Loucy (cell line): ENCODE measurements at regions not wholly inside any gene's neighbourhood (a gene's known extent, or its start where the extent isn't known, plus 50 kb on each side); places are given as distances from the start of the nearest gene placed in this dataset.

Experiments used
- H2AFZ ChIP-seq: fragments of 200-600 bp; sonication (generic); 2 replicates; pipeline ENCODE4 v1.6.0; 2016; ENCODE audit warnings: antibody characterized with exemption, mild to moderate bottlenecking, low read length, moderate library complexity
- H3F3A ChIP-seq: fragments of 200-600 bp; 2 replicates; pipeline ENCODE4 v1.6.0; 2016; ENCODE audit warnings: antibody characterized with exemption, low read depth, mild to moderate bottlenecking
- H3K27me3 ChIP-seq: fragments of 200-600 bp; sonication (generic); 2 replicates; pipeline ENCODE4 v1.6.1; 2014; ENCODE audit warnings: low read length, mild to moderate bottlenecking; ENCODE audit not compliant: insufficient read depth, poor library complexity, severe bottlenecking
- H3K36me3 ChIP-seq: fragments of 200-600 bp; sonication (generic); 2 replicates; pipeline ENCODE4 v1.6.1; 2016; ENCODE audit warnings: low read length; ENCODE audit not compliant: insufficient read depth
- H3K4me1 ChIP-seq: fragments of 200-600 bp; sonication (generic); 2 replicates; pipeline ENCODE4 v1.5.1; 2014; ENCODE audit warnings: low read length, mild to moderate bottlenecking; ENCODE audit not compliant: insufficient read depth, poor library complexity, severe bottlenecking
- H3K4me2 ChIP-seq: fragments of 200-600 bp; sonication (generic); 2 replicates; pipeline ENCODE4 v1.6.0; 2014; ENCODE audit warnings: antibody characterized with exemption, low read length, low read depth, mild to moderate bottlenecking; ENCODE audit not compliant: poor library complexity, severe bottlenecking
- H3K4me3 ChIP-seq: fragments of 200-600 bp; sonication (generic); 2 replicates; pipeline ENCODE4 v1.5.1; 2014; ENCODE audit warnings: low read length, mild to moderate bottlenecking, mixed read lengths; ENCODE audit not compliant: poor library complexity, severe bottlenecking
- H3K79me2 ChIP-seq: fragments of 200-600 bp; sonication (generic); 2 replicates; pipeline ENCODE4 v1.6.1; 2014; ENCODE audit warnings: low read length; ENCODE audit not compliant: insufficient read depth
- H3K9ac ChIP-seq: fragments of 200-600 bp; sonication (generic); 2 replicates; pipeline ENCODE4 v1.6.0; 2014; ENCODE audit warnings: mild to moderate bottlenecking, low read depth, low read length, moderate library complexity; ENCODE audit not compliant: poor library complexity, severe bottlenecking
- H3K9me2 ChIP-seq: fragments of 200-600 bp; sonication (generic); replicated peaks from 2 replicates; pipeline ENCODE4 v1.6.1; 2016; ENCODE audit warnings: low read depth, low read length, mixed read lengths
- H3K9me3 ChIP-seq: fragments of 200-600 bp; sonication (generic); 2 replicates; pipeline ENCODE4 v1.6.1; 2014; ENCODE audit warnings: mild to moderate bottlenecking, antibody characterized with exemption, low read length, low read depth; ENCODE audit not compliant: insufficient read depth
- H4K20me1 ChIP-seq: fragments of 200-600 bp; sonication (generic); 2 replicates; pipeline ENCODE4 v1.6.0; 2014; ENCODE audit warnings: antibody characterized with exemption, low read length, mild to moderate bottlenecking; ENCODE audit not compliant: insufficient read depth, poor library complexity, severe bottlenecking
- EZH2phosphoT487 ChIP-seq: fragments of 200-600 bp; IDR thresholded peaks from 2 replicates; pipeline ENCODE4 v1.6.1; 2018; ENCODE audit warnings: antibody characterized with exemption, mild to moderate bottlenecking, moderate library complexity, borderline replicate concordance
- TF ChIP-seq, protein P1 (sequence below): fragments of 200-600 bp; sonication (generic); conservative IDR thresholded peaks from 2 replicates; pipeline ENCODE4 v1.5.1; 2014; ENCODE audit warnings: mild to moderate bottlenecking, antibody characterized with exemption, low read length

GRCh38 chr1:234909851-234910250 lies 218.8 kb downstream of the TOMM20 start:
- Histone ChIP-seq H3K4me1 (peaks cover 29% of the 10 kb centered on the region), H3K9me3 (no peaks in the 10 kb centered on the region)

GRCh38 chr1:234909307-234909810 lies 219.3 kb downstream of the TOMM20 start:
- Histone ChIP-seq H3K4me3 (no peak overlapping the region), H4K20me1 (no peaks in the 10 kb centered on the region), H3K9me2 (no peaks in the 10 kb centered on the region), H3K4me2 (no peak overlapping the region), H3K9ac (no peak overlapping the region), H2AFZ (no peak overlapping the region), H3K36me3 (no peaks in the 10 kb centered on the region), H3K9me3 (no peaks in the 10 kb centered on the region), H3K27me3 (no peaks in the 10 kb centered on the region), H3K4me1 (peaks cover 29% of the 10 kb centered on the region), H3K79me2 (no peaks in the 10 kb centered on the region), H3F3A (no peaks in the 10 kb centered on the region)
- no peak for TF ChIP-seq EZH2phosphoT487
- TF ChIP-seq, protein P1, sequence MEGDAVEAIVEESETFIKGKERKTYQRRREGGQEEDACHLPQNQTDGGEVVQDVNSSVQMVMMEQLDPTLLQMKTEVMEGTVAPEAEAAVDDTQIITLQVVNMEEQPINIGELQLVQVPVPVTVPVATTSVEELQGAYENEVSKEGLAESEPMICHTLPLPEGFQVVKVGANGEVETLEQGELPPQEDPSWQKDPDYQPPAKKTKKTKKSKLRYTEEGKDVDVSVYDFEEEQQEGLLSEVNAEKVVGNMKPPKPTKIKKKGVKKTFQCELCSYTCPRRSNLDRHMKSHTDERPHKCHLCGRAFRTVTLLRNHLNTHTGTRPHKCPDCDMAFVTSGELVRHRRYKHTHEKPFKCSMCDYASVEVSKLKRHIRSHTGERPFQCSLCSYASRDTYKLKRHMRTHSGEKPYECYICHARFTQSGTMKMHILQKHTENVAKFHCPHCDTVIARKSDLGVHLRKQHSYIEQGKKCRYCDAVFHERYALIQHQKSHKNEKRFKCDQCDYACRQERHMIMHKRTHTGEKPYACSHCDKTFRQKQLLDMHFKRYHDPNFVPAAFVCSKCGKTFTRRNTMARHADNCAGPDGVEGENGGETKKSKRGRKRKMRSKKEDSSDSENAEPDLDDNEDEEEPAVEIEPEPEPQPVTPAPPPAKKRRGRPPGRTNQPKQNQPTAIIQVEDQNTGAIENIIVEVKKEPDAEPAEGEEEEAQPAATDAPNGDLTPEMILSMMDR, result no peak

More at GRCh38 chr1:234909851-234910250, 218.8 kb downstream of the TOMM20 start:
- H3K4me3 ChIP-seq, result no peak overlapping the region
- no peaks in the 10 kb centered on the region for H3K9me2 ChIP-seq
- TF ChIP-seq EZH2phosphoT487, result no peak
- TF ChIP-seq, protein P1, result no peak
- H4K20me1 ChIP-seq, result no peaks in the 10 kb centered on the region
- no peaks in the 10 kb centered on the region for H3K27me3 ChIP-seq
- H3K9ac ChIP-seq, result no peak overlapping the region
- H2AFZ ChIP-seq, result no peak overlapping the region
- no peak overlapping the region for H3K4me2 ChIP-seq
- H3K79me2 ChIP-seq, result no peaks in the 10 kb centered on the region
- H3K36me3 ChIP-seq, result no peaks in the 10 kb centered on the region
- H3F3A ChIP-seq, result no peaks in the 10 kb centered on the region

- H3F3A ChIP-seq, result no peaks in the 10 kb centered on the region
- H4K20me1 ChIP-seq, result no peaks in the 10 kb centered on the region
- TF ChIP-seq, protein P1, result no peak
- TF ChIP-seq EZH2phosphoT487, result no peak
- H3K79me2 ChIP-seq, result no peaks in the 10 kb centered on the region
- H2AFZ ChIP-seq, result no peak overlapping the region
- H3K36me3 ChIP-seq, result no peaks in the 10 kb centered on the region
- H3K9me2 ChIP-seq, result no peaks in the 10 kb centered on the region
- H3K4me2 ChIP-seq, result no peak overlapping the region
- no peak overlapping the region for H3K9ac ChIP-seq
- peaks cover 25% of the 10 kb centered on the region for H3K4me1 ChIP-seq
- no peak overlapping the region for H3K4me3 ChIP-seq
- H3K9me3 ChIP-seq, result no peaks in the 10 kb centered on the region
- H3K27me3 ChIP-seq, result no peaks in the 10 kb centered on the region
These were observed 220.1 kb downstream of the TOMM20 start for GRCh38 chr1:234908571-234908970.
